WERI-Rb-1 (cell line): ENCODE measurements at regions not wholly inside any gene's neighbourhood (a gene's known extent, or its start where the extent isn't known, plus 50 kb on each side); places are given as distances from the start of the nearest gene placed in this dataset.

Experiments
- DNase-seq: peaks from one replicate; pipeline ENCODE4 v3.0.0-alpha.2; 2020
- H3K27ac ChIP-seq: fragments of 250-450 bp; sonication (Bioruptor Pico); 2 replicates; pipeline ENCODE4 v1.5.1; 2020; ENCODE audit warnings: mild to moderate bottlenecking, moderate library complexity
- H3K27me3 ChIP-seq: fragments of 250-450 bp; sonication (Bioruptor Pico); 2 replicates; pipeline ENCODE4 v1.5.1; 2021; ENCODE audit warnings: mild to moderate bottlenecking, low read depth, moderate library complexity; ENCODE audit not compliant: insufficient read depth, severe bottlenecking
- H3K36me3 ChIP-seq: fragments of 250-450 bp; sonication (Bioruptor Pico); 2 replicates; pipeline ENCODE4 v1.5.1; 2020; ENCODE audit warnings: mild to moderate bottlenecking, moderate library complexity
- H3K4me3 ChIP-seq: 2 replicates; pipeline ENCODE4 v1.5.1; 2011; ENCODE audit warnings: low read depth, mild to moderate bottlenecking, control low read depth, low read length
- H3K9me3 ChIP-seq: fragments of 250-450 bp; sonication (Bioruptor Pico); 2 replicates; pipeline ENCODE4 v1.5.1; 2021; ENCODE audit warnings: mild to moderate bottlenecking, moderate library complexity; ENCODE audit not compliant: severe bottlenecking
- CTCF ChIP-seq: IDR thresholded peaks from 2 replicates; pipeline ENCODE4 v1.5.1; 2011; ENCODE audit warnings: low read depth, mild to moderate bottlenecking, control low read depth, inconsistent platforms, low read length

DNA sequence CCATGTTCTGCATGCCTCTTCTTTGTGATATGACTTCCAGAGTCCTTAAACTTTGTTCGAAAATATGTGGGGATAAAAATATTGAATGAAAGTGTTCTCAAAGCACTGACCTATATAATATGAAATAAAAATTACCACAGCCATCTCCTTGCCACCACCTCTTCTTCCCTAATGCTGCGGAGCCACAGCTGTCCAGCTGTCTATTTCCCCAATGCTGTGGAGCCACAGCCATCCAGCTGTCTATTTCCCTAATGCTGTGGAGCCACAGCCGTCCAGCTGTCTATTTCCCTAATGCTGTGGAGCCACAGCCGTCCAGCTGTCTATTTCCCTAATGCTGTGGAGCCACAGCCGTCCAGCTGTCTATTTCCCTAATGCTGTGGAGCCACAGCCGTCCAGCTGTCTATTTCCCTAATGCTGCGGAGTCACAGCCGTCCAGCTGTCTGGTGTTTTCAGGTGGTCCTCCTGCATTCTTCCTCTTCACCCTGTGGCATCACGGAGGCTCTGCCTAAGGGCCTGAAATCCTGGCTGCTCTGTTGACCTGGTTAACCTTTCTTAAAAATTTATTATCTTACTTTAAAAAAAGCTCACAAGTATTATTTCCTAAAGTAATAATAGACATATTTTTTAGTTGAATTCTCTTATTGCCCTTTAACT, 266.1 kb upstream of the MEX3C start:
- H3K27ac ChIP-seq = no peak overlapping the region
- TF ChIP-seq CTCF = no peak
- no peak overlapping the region for H3K4me3 ChIP-seq
- no peaks in the 10 kb centered on the region for H3K27me3 ChIP-seq
- H3K36me3 ChIP-seq = no peaks in the 10 kb centered on the region
- DNase-seq = no peak
- no peaks in the 10 kb centered on the region for H3K9me3 ChIP-seq

DNA sequence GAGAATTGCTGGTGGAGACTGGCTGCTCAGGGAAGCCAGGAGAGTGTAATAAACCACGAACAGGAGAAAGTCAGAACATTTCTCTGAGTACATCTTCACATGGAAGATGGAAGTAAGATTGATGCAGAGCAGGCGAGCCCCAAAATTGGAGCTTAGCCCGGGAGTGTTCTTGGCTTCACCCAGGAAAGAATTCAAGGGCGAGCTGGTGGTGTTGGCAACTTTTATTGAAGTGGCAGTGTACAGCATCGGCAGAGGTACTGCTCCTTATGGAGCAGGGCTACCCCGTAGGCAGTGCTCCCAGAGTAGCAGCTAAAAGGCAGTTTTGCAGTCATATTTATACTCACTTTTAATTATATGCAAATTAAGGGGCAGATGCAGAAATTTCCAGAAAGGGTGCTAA, 281.4 kb upstream of the MEX3C start:
- H3K9me3 ChIP-seq = no peaks in the 10 kb centered on the region
- no peak for TF ChIP-seq CTCF
- H3K4me3 ChIP-seq = no peak overlapping the region
- H3K36me3 ChIP-seq = no peaks in the 10 kb centered on the region
- no peak for DNase-seq
- no peaks in the 10 kb centered on the region for H3K27me3 ChIP-seq
- H3K27ac ChIP-seq = no peak overlapping the region

GRCh38 chr18:51479736-51480135, 282.3 kb upstream of the MEX3C start:
- Histone ChIP-seq H3K4me3 (no peak overlapping the region), H3K27ac (no peak overlapping the region), H3K27me3 (no peaks in the 10 kb centered on the region), H3K9me3 (no peaks in the 10 kb centered on the region), H3K36me3 (no peaks in the 10 kb centered on the region)
- TF ChIP-seq CTCF = no peak
- no peak for DNase-seq

DNA sequence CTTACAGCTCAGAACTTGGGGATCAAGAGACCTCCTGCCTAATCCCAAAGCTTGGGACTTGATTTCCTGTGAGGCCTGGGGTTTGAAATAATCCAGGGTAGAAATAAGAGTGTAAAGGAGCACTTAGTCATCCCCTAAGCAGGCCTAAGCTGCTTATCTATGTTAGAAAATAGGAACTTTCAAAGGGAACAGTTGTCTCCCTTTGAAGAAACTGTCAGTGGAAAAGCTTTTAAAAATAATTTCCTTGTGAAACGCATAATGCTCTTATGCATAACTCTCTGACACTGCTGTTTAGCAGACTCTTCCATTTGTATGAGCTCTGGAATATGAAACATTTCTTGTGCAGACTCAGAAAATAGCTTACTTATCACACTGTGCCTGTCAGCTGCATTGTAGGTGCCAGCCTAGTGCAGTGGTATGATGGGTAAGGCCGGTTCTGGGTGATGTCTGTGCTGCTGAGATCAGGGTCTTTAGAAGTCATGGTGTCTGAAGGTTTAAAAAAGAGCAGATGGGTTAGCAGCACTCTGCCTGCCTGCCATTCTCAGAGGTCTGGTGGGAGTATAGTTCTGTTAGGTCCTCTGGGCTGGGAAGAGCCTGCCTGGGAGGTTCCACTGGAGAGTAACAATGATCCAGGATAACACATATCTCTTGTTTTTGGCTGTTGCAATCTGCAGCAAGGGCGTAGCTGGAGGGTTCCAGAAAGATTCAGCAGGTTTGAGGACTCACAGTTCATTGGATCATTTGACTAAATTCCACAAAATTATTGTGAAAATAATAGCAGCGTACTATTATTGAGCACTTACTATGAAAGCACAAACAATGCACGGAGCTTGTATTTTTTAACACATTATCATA, 283.2 kb upstream of the MEX3C start:
- H3K27me3 ChIP-seq = no peaks in the 10 kb centered on the region
- peak; percentile 73 for DNase-seq
- H3K36me3 ChIP-seq = no peaks in the 10 kb centered on the region
- peak overlapping the region; percentile 49 for H3K27ac ChIP-seq
- no peak overlapping the region for H3K4me3 ChIP-seq
- no peaks in the 10 kb centered on the region for H3K9me3 ChIP-seq
- no peak for TF ChIP-seq CTCF

DNA sequence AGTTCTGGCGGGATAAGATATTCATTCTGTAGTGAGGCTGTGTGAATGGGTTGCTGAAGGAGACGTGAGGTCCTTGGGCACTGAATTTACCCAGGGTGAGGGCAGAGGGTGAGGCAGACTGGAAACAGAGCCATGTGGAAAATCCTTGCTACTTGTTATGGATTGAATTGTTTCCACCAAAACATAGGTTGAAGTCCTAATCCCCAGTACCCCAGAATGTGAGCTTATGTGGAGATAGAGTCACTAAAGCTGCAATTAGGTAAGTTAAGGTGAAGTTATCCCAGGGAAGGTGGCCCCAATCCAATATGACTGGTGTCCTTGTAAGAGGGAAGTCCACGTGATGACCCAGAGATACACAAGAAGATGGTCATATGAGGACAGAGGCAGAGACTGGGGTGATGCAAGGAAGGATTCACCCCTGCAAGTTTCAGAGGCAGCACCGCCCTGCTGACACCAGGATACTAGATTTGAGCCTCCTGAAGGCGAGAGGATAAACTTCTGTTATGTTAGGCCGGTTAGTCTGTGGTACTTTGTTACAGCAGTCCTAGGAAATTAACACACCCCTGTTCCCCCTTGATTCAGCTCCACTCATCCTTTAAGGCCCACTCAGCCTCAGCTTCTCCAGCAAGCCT, 289.4 kb upstream of the MEX3C start:
- no peak for DNase-seq
- no peak for TF ChIP-seq CTCF
- no peak overlapping the region for H3K27ac ChIP-seq
- no peaks in the 10 kb centered on the region for H3K9me3 ChIP-seq
- no peaks in the 10 kb centered on the region for H3K36me3 ChIP-seq
- no peaks in the 10 kb centered on the region for H3K27me3 ChIP-seq
- no peak overlapping the region for H3K4me3 ChIP-seq
